HEK293T (cell line): ENCODE measurements at regions not wholly inside any gene's neighbourhood (a gene's known extent, or its start where the extent isn't known, plus 50 kb on each side); places are given as distances from the start of the nearest gene placed in this dataset.

ENCODE experiments used
- ARNT ChIP-seq: fragments of 450-650 bp; IDR thresholded peaks from 2 replicates; pipeline ENCODE4 v1.6.1; 2017; ENCODE audit warnings: mild to moderate bottlenecking
- BHLHE40 ChIP-seq: fragments of 450-650 bp; IDR thresholded peaks from 2 replicates; pipeline ENCODE4 v1.6.1; 2016; ENCODE audit warnings: mild to moderate bottlenecking, moderate library complexity, borderline replicate concordance
- SUZ12 ChIP-seq: fragments of 450-650 bp; IDR thresholded peaks from 2 replicates; pipeline ENCODE4 v1.6.1; 2016; ENCODE audit warnings: mild to moderate bottlenecking
- TARDBP ChIP-seq: fragments of 450-650 bp; IDR thresholded peaks from 2 replicates; pipeline ENCODE4 v1.6.1; 2016

GRCh38 chr3:72625602-72626337, 222.5 kb downstream of the SHQ1 start:
- TF ChIP-seq BHLHE40, result no peak
- TF ChIP-seq SUZ12, result no peak
- TF ChIP-seq TARDBP, result no peak
- no peak for TF ChIP-seq ARNT
